Activated naive CD8-positive, alpha-beta T cell (primary cell): ENCODE measurements at regions not wholly inside any gene's neighbourhood (a gene's known extent, or its start where the extent isn't known, plus 50 kb on each side); places are given as distances from the start of the nearest gene placed in this dataset.
A peak's percentile ranks its signal among the peaks of the same experiment; 100 is the strongest.
"Not testable (repeated sequence)": the region's sequence is repeated elsewhere in the genome, so short reads cannot be mapped to it uniquely, and the experiment has no call there.

Experiments
- H3K27ac Mint-ChIP-seq: one replicate; pipeline ENCODE4 v1.8.0; 2021; ENCODE audit warnings: mixed read lengths
- H3K27me3 Mint-ChIP-seq: one replicate; pipeline ENCODE4 v1.8.0; 2021; ENCODE audit warnings: mixed read lengths
- H3K36me3 Mint-ChIP-seq: one replicate; pipeline ENCODE4 v1.8.0; 2021; ENCODE audit warnings: mixed read lengths
- H3K4me1 Mint-ChIP-seq: one replicate; pipeline ENCODE4 v1.8.0; 2021; ENCODE audit warnings: low read depth, mixed read lengths
- H3K4me3 Mint-ChIP-seq: one replicate; pipeline ENCODE4 v1.8.0; 2021; ENCODE audit warnings: mild to moderate bottlenecking, mixed read lengths
- H3K9me3 Mint-ChIP-seq: one replicate; pipeline ENCODE4 v1.8.0; 2021; ENCODE audit warnings: low read depth, mixed read lengths

DNA sequence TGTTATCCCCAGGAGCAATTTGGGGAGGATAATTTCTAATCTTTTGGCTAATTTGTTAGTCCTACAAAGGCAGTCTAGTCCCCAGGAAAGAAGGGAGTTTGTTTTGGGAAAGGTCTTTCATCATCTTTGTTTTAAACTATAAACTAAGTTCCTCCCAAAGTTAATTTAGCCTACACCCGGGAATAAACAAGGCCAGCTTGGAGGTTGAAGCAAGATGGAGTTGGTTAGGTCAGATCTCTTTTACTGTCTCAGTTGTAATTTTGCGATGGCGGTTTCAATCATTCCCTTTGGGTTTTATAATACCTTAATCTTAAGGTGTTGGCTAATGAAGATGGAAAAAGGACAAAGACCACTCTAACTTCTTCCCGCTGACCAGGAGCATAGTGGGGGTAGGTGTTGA lies 166.4 kb upstream of the NAMPT start:
- Mint-ChIP-seq H3K4me3 (no peak overlapping the region), H3K27ac (no peak overlapping the region), H3K9me3 (no peaks in the 10 kb centered on the region), H3K27me3 (peaks cover 3% of the 10 kb centered on the region), H3K36me3 (peaks cover 9% of the 10 kb centered on the region), H3K4me1 (peaks cover 10% of the 10 kb centered on the region)

DNA sequence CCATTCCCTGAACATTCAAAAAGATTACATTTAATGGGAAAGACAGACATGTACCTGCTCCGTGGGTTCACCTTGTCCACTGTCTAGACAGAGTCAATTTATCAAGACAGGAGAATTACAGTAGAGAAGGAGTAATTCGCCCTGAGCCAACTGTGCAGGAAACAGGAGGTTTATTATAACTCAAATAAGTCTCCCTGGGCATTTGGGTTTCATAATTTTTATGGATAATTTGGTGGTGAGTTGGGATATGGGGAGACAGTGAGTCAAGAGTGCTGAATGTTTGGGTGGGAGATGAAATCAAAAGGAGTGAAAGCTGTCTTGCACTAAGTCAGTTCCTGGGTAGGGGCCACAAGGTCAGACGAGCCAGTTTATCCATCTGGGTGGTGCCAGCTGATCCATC lies 165.9 kb upstream of the NAMPT start:
- Mint-ChIP-seq H3K9me3 (no peaks in the 10 kb centered on the region), H3K4me1 (peaks cover 10% of the 10 kb centered on the region), H3K36me3 (peaks cover 9% of the 10 kb centered on the region), H3K27me3 (peaks cover 3% of the 10 kb centered on the region), H3K4me3 (no peak overlapping the region), H3K27ac (no peak overlapping the region)

- peaks cover 3% of the 10 kb centered on the region for H3K27me3 Mint-ChIP-seq
- H3K27ac Mint-ChIP-seq: peak overlapping the region; percentile 16
- H3K4me1 Mint-ChIP-seq: peaks cover 10% of the 10 kb centered on the region
- no peaks in the 10 kb centered on the region for H3K9me3 Mint-ChIP-seq
- H3K4me3 Mint-ChIP-seq: no peak overlapping the region
- H3K36me3 Mint-ChIP-seq: peaks cover 9% of the 10 kb centered on the region
Measured at GRCh38 chr7:106448992-106449859, 164.4 kb upstream of the NAMPT start.

GRCh38 chr7:106448346-106448991 lies 163.7 kb upstream of the NAMPT start:
- H3K27ac Mint-ChIP-seq: no peak overlapping the region
- peaks cover 3% of the 10 kb centered on the region for H3K27me3 Mint-ChIP-seq
- peaks cover 10% of the 10 kb centered on the region for H3K4me1 Mint-ChIP-seq
- H3K4me3 Mint-ChIP-seq: no peak overlapping the region
- peaks cover 9% of the 10 kb centered on the region for H3K36me3 Mint-ChIP-seq
- H3K9me3 Mint-ChIP-seq: no peaks in the 10 kb centered on the region

GRCh38 chr7:106447318-106447847 lies 162.6 kb upstream of the NAMPT start:
- Mint-ChIP-seq H3K4me3 (no peak overlapping the region), H3K4me1 (peaks cover 10% of the 10 kb centered on the region), H3K9me3 (no peaks in the 10 kb centered on the region), H3K27me3 (peaks cover 7% of the 10 kb centered on the region), H3K36me3 (peaks cover 9% of the 10 kb centered on the region), H3K27ac (no peak overlapping the region)

DNA sequence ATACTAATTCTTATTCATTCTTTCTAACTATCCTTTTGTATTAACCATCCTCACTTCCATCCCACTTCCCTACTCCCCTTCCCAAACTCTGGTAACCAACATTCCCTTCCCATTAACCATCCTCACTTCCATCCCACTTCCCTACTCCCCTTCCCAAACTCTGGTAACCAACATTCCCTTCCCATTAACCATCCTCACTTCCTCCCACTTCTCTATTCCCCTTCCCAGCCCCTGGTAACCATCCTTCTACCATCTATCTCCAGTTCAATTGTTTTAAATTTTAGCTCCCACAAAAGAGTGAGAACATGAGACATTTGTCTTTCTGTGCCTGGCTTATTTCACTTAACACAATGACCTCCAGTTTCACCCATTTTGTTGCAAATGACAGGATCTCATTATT lies 160.6 kb upstream of the NAMPT start:
- not testable (repeated sequence) for H3K4me3 Mint-ChIP-seq, H3K27me3 Mint-ChIP-seq, H3K9me3 Mint-ChIP-seq, H3K4me1 Mint-ChIP-seq, H3K27ac Mint-ChIP-seq, H3K36me3 Mint-ChIP-seq

DNA sequence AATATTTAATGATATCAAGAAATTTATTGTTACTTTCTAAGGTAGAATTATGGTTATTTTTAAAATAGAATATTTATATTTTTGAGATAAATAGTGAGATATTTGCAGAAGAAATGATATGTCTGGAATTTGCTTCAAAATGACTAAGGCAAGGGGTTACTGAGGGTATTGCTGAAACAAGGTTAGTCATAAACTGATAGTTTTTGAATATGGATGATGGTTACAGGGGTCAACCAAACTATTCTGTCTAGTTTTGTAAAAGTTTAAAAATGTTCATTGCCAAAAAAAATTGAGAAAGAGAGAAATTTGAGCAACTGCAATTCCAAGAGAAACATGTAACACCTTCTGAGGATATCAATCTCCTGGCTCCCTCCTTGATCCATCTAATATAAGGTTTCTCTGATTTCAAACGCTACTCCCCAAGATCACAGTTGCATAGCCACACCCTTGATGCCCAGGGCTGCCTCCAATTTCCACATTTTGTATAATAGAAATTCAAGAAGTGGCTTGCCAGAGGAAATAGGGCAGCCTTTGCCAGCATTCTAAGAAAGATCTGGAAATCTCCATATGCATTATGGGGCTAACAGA lies 159.4 kb upstream of the NAMPT start:
- Mint-ChIP-seq H3K27ac (no peak overlapping the region), H3K9me3 (no peaks in the 10 kb centered on the region), H3K27me3 (peaks cover 9% of the 10 kb centered on the region), H3K36me3 (no peaks in the 10 kb centered on the region), H3K4me1 (peaks cover 4% of the 10 kb centered on the region), H3K4me3 (no peak overlapping the region)

DNA sequence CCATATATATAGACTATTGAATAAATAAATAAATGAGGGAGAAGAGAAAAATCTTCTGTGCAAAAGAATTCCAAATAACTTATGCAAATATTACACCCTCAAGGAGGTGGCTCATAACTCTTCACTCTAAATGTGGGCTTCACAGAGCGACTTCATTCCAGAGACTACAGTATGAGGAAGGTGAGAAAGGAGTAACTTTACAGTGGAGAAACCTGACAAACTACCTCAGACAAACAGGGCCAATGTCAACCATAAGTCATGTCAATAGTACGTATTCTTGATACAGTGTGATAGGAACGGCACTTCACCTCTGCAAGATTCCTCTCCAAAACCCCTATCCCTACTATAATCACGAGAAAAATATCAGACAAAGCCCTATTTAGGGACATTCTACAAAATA lies 158.4 kb upstream of the NAMPT start:
- Mint-ChIP-seq H3K27me3 (peaks cover 9% of the 10 kb centered on the region), H3K9me3 (no peaks in the 10 kb centered on the region), H3K36me3 (no peaks in the 10 kb centered on the region), H3K27ac (no peak overlapping the region), H3K4me3 (no peak overlapping the region), H3K4me1 (no peaks in the 10 kb centered on the region)

DNA sequence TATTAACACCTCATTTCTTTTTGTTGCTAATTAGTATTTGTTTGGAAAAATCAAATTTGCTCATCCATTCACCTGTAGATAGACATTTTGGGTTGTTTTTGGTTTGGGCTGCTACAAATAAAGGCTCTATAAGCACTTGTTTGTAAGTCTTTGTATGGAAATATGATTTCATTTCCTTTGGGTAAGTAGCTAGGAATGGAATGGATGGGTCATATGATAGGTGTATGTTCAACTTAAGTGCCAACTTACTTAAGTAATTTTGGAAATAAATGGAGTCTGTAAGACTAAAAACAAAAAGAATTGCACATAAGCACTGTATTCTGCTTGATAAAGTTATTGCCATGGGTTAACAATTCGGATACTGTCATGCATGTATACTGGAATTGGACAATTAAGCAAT lies 157.7 kb upstream of the NAMPT start:
- peaks cover 7% of the 10 kb centered on the region for H3K27me3 Mint-ChIP-seq

DNA sequence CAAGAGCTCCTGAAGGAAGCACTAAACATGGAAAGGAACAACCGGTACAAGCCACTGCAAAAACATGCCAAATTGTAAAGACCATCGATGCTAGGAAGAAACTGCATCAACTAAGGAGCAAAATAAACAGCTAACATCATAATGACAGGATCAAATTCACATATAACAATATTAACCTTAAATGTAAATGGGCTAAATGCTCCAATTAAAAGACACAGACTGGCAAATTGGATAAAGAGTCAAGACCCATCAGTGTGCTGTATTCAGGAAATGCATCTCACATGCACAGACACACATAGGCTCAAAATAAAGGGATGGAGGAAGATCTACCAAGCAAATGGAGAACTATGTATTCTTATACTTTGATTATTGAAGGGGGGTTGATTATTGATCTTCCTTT lies 156.6 kb upstream of the NAMPT start:
- not testable (repeated sequence) for H3K27me3 Mint-ChIP-seq, H3K4me1 Mint-ChIP-seq, H3K36me3 Mint-ChIP-seq, H3K9me3 Mint-ChIP-seq, H3K4me3 Mint-ChIP-seq, H3K27ac Mint-ChIP-seq

More for the DNA sequence above, 157.7 kb upstream of the NAMPT start:
- Mint-ChIP-seq H3K4me3 (no peak overlapping the region), H3K27ac (no peak overlapping the region), H3K4me1 (no peaks in the 10 kb centered on the region), H3K9me3 (no peaks in the 10 kb centered on the region), H3K36me3 (no peaks in the 10 kb centered on the region)

GRCh38 chr7:106436933-106437332 lies 152.2 kb upstream of the NAMPT start:
- H3K4me1 Mint-ChIP-seq, H3K27me3 Mint-ChIP-seq, H3K9me3 Mint-ChIP-seq, H3K4me3 Mint-ChIP-seq, H3K27ac Mint-ChIP-seq, H3K36me3 Mint-ChIP-seq: not testable (repeated sequence)

DNA sequence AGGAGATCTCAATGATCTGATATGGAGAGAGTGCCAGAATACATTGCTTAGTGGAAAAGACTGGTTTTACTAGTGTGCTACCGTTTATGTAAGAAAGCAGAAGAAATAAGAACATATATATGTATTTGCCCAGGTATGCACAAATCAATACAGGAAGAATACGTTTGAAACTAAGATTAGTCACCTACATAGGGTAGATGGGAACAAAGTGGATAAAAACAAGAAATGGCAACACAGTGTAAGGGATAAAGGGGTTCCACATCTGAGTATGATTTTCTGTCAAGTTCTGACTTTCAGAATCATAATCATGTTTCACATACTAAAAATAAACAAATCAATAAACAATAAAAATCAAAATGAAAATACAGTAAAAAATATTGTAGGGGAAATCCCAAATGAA lies 148.6 kb upstream of the NAMPT start:
- no peaks in the 10 kb centered on the region for H3K36me3 Mint-ChIP-seq
- H3K27me3 Mint-ChIP-seq: peaks cover 2% of the 10 kb centered on the region
- H3K27ac Mint-ChIP-seq: no peak overlapping the region
- H3K9me3 Mint-ChIP-seq: no peaks in the 10 kb centered on the region
- H3K4me3 Mint-ChIP-seq: no peak overlapping the region
- H3K4me1 Mint-ChIP-seq: peaks cover 6% of the 10 kb centered on the region

DNA sequence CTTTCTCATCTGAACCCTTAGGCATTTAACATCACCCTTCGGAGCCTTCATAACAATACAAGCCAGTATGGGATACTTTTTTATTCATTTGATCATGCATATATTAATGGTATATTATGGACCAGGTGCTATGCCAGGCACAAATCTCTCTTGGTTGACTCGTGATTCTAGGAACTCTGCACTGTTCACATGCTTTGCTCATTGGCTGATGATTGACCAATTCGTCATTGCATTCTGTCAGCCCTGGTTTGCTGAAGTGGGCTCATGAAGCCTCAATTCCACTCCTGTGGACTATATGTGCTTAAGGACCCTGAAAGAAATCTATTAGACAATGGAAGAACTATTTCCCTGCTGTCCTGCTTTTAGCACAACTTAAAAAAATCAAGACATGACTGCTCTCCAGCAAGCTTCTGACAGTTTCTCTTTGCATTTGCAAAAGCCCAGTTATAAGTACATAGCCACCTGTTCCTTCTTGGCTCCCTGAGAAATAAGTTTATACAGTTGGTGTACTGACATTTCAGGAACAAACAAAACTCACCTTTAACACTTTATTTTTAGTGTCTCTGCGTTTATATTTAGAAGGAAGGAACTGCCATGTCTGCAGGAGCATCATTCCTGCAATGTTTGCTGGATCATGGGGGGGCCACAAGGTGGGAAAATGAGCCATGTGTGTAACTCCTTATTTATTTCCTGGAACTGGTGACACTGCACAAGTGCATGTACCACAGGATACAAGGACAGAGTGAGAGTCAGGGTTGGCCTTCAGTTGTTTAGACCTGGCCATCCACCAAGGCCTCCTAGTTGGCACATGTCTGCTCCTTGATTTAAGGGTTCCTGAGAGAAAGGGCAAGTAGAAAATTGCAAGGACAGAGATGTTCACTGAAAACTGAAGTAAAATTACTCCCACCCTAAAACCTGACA lies 146.0 kb upstream of the NAMPT start:
- Mint-ChIP-seq H3K4me3 (no peak overlapping the region), H3K4me1 (peaks cover 20% of the 10 kb centered on the region), H3K27me3 (peaks cover 2% of the 10 kb centered on the region), H3K9me3 (no peaks in the 10 kb centered on the region), H3K36me3 (no peaks in the 10 kb centered on the region), H3K27ac (no peak overlapping the region)

- H3K4me3 Mint-ChIP-seq: no peak overlapping the region
- no peak overlapping the region for H3K27ac Mint-ChIP-seq
- H3K4me1 Mint-ChIP-seq: peaks cover 27% of the 10 kb centered on the region
- H3K27me3 Mint-ChIP-seq: peaks cover under 1% of the 10 kb centered on the region
- H3K9me3 Mint-ChIP-seq: no peaks in the 10 kb centered on the region
- no peaks in the 10 kb centered on the region for H3K36me3 Mint-ChIP-seq
Measured at GRCh38 chr7:106430103-106430502, 145.3 kb upstream of the NAMPT start.
